Right forelimb (tissue), 1 donor: ENCODE measurements at regions not wholly inside any gene's neighbourhood (a gene's known extent, or its start where the extent isn't known, plus 50 kb on each side); places are given as distances from the start of the nearest gene placed in this dataset.
"Not testable (repeated sequence)": the region's sequence is repeated elsewhere in the genome, so short reads cannot be mapped to it uniquely, and the experiment has no call there.

Experiments used
- DNase-seq: peaks from one replicate; pipeline ENCODE4 v3.0.0-alpha.2; 2018

- DNase-seq = peak; percentile 54
These were observed 208.5 kb upstream of the FN1 start for GRCh38 chr2:215644233-215644897.

DNA sequence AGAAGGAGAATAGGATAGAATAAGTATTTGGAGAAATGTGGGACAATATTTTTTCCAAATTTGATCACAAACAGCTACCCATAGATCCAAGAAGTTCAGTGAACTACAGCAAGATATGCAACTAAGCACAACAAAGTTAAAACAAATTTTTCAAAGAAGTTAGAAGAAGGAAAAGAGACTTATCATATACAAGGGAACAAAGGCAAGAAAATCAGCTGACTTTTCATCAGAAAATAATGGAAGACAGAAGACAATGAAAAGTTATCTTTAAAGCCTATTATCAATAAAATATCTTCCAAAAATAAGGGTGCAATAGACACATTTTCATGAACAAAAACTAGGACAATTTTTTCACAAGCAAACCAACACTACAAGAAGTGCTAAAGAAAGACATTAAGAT is 202.8 kb upstream of the FN1 start:
- no peak for DNase-seq

DNA sequence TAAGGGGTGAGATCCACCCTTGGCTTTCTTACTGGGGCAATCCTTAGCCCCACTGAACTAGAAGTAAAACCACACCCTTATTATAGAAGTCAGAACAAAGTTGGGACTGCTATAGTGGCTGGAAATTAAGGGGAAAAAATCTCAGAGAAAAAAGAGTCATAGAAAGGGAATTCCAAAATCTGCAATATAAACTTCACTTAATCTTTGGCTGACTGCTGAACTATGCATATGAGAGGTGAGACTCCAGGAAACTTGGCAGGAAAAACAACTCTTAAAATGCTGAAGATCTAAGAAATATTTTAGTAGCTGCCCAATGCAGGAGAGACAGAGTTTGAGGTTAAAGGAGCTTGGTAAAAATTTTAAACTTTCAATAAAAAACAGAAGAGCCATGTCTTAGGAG is 201.8 kb upstream of the FN1 start:
- no peak for DNase-seq

DNA sequence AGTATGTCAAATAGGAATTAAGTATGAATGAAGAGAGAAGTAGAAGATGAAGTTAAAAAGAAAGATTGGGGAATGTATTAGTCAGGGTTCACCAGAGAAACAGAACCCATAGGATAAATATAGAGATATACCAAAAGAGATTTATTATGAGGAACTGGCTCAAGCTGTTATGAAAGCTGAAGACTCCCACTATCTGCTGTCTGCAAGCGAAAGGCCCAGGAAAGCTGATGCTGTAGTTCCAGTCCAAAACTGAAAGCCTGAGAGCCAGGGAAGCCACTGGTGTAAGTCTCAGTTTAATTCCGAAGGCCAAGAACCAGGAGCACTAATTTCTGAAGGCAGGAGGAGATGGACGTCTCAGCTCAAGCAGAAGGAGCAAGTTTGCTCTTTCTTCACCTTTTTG is 200.9 kb upstream of the FN1 start:
- no peak for DNase-seq

GRCh38 chr2:215635788-215636139 is 199.9 kb upstream of the FN1 start:
- DNase-seq = no peak

GRCh38 chr2:215635071-215635787 is 199.4 kb upstream of the FN1 start:
- no peak for DNase-seq

DNA sequence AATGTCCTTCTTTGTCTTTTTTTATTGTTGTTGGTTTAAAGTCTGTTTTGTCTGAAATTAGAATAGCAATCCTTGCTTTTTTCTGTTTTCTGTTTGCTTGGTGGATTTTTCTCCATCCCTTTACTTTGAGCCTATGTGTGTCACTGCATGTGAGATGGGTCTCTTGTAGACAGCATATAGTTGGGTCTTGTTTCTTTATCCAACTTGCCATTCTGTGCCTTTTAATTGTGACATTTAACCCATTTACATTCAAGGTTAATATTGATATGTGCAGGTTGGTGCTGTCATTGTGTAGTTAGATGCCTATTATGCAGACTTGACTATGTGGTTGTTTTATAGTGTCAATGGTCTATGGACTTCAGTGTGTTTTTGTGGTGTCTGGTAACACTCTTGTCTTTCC is 197.5 kb upstream of the FN1 start:
- DNase-seq = no peak

- no peak for DNase-seq
These were observed 195.8 kb upstream of the FN1 start for GRCh38 chr2:215631696-215632095.

DNA sequence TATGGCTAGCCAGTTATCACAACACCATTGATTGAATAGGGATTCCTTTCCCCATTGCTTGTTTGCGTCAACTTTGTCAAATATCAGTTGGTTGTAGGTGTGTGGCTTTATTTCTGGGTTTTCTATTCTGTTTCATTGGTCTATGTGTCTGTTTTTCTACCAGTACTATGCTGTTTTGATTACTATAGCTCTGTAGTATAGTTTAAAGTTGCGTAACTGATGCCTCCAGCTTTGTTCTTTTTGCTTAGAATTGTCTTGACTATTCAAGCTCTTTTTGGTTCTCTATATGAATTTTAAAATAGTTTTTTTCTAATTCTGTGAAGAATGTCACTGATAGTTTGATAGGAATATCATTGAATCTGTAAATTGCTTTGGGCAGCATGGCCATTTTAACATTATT is 194.9 kb upstream of the FN1 start:
- DNase-seq = not testable (repeated sequence)

GRCh38 chr2:215627771-215628170 is 191.9 kb upstream of the FN1 start:
- DNase-seq = no peak

- DNase-seq = no peak
These were observed 191.0 kb upstream of the FN1 start for GRCh38 chr2:215626812-215627281.

- no peak for DNase-seq
These were observed 190.2 kb upstream of the FN1 start for GRCh38 chr2:215626063-215626462.

GRCh38 chr2:215625207-215625606 is 189.3 kb upstream of the FN1 start:
- no peak for DNase-seq

GRCh38 chr2:215624423-215624829 is 188.6 kb upstream of the FN1 start:
- DNase-seq = peak; percentile 69

GRCh38 chr2:215622837-215623236 is 187.0 kb upstream of the FN1 start:
- no peak for DNase-seq

DNA sequence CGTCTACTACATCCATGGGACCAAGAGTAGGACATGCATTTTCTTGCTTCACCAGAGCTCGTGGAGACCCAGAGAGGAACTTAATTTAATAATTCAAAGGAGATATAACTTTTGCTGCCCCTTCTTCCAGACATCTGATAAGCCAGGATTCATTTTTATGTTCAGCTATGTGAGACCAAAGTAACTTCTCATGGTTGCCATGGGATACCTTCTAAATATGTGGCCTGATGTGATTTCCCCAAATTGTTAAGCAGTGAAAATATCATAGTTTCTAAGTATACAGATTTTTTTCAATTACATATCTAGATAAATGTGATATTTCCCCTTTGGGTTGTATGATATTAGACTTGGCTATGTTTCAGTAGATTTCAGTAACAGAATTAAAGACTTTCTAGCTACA is 185.5 kb upstream of the FN1 start:
- no peak for DNase-seq

DNA sequence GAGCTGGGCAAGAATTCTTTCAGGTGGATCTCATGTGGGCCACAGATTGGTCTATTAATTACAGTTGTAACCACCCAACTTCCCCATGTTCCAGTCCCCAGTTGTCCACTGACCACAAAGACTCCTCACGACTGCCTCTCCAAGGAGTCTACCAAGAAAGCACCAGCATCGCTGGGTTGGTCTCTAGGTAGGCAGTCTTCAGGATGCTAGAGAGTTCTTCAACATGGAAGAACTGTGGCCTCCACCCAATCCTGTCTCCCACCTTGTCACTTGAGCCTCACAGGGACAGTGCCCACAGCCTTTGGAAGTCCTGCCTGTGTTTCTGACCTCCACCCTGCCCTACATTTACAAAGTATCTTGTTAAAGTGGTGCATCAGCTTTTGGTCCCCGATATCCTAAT is 184.7 kb upstream of the FN1 start:
- no peak for DNase-seq

DNA sequence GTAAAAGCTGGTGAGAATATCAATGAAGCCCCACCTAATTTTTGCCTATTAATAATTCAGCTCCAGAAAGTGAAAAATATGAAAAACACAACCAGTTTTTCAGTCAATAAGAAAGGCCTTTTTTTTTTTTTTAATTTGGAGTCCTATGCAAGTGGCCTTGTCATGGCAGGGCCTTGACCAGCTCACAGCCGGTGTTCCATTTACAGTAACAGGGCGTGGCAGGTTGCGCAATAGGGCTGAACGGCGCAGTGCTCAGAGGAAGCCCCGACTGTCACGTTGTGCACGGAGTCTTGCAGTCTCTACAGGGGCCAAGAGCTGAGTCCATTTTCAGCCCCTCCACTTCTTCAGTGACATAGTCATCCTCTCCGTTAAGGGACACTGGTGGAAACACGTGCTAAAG is 184.1 kb upstream of the FN1 start:
- DNase-seq = no peak

DNA sequence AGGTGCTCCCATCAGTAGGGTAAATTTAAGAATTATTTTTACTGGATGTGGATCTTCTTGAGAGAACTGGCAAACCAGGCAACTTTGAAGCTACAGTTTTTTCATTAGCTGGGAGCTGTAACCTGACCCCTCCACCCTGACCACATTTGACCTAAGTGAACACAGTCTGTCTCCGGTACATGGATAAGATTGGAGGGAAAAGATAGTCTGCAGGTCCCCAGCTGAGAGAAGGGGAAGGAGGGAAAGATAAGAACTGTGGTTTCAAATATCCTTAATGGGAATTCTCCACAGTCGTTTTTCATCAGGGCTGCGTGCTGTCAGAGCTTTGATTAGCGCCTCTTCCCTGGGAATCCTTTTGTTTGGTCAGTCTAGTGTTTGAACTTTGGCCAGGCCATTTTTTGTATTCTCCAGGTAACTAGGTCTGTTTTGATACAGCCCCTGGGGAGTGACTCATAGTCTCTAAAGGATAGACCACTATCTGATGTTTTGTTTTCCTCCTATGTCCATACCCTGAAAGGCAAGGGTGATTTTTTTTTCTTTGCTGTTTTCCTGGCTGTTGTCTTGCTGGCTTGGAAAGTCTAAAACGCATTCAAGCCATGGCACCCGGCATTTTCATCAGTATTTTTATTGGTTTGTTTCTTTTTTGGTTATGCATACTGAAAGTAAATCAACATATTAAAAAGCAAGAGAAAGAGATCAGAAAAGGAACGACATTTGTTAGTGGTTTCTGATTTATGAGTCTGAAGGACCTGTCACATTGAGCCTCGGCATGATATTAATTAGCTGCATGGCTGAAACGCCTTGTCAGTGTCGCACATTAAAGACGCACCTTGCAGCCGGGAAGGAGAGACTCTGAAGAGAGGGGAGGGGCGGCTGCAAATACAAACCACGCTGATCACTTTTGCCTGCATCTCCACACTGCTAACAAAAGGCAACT is 183.4 kb upstream of the FN1 start:
- DNase-seq = no peak

GRCh38 chr2:215618145-215618544 is 182.3 kb upstream of the FN1 start:
- DNase-seq = no peak

GRCh38 chr2:215617060-215617824 is 181.4 kb upstream of the FN1 start:
- no peak for DNase-seq

DNA sequence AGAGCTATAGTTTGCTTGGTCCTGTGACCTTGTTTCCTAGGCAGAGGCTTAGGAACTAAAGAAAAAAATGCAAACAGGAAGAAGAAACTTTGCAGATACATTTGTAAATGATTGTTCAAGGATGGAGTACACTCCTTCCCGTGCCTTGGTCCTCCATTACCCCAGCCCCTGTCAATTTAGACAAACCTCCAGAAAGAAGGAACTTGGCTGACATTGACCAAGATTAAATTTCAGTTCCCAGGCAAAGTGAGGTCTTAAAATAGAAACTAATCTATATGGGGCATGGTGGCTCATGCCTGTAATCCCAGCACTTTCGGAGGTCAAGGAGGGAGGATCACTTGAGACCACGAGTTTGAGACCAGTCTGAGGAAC is 179.9 kb upstream of the FN1 start:
- no peak for DNase-seq
